IMR-90 (cell line): ENCODE measurements at regions not wholly inside any gene's neighbourhood (a gene's known extent, or its start where the extent isn't known, plus 50 kb on each side); places are given as distances from the start of the nearest gene placed in this dataset.

ENCODE experiments used
- ATAC-seq: fragments of 200-7000 bp; cut with Tn5 transposase; 2 replicates; pipeline ENCODE4 v1.9.1; 2020; ENCODE audit warnings: low read depth, mild to moderate bottlenecking, moderate library complexity
- BruUV-seq: library from RNA; stranded (reverse); fragments of 400-500 nt; replicated peaks from 2 replicates; lab custom pipeline; 2021; lab: Mats Ljungman, UMichigan
- CTCF ChIA-PET: fragments of 300-600 bp; formaldehyde crosslinking; extraction: SDS; loops from one replicate; lab custom pipeline; 2021; ENCODE audit warnings: antibody characterized with exemption; lab: Yijun Ruan, JAX
- POLR2A ChIA-PET: fragments of 300-600 bp; sonication (Branson Sonifier 250); formaldehyde crosslinking; loops from one replicate; lab custom pipeline; 2022; ENCODE audit warnings: antibody characterized with exemption; ENCODE audit not compliant: unreplicated experiment; lab: Charles Lee
- DNase-seq: peaks from one replicate; pipeline ENCODE4 v3.0.0; 2013
- H2AFZ ChIP-seq: replicated peaks from 2 replicates; pipeline ENCODE3; 2013; ENCODE audit warnings: low read length, mild to moderate bottlenecking; ENCODE audit not compliant: poor library complexity
- H2AK5ac ChIP-seq: 2 replicates; pipeline ENCODE4 v1.6.1; 2013; ENCODE audit warnings: low read depth, low read length, inconsistent platforms
- H2AK9ac ChIP-seq: replicated peaks from 2 replicates; pipeline ENCODE3; 2013; ENCODE audit warnings: mild to moderate bottlenecking, low read depth, low read length, moderate library complexity; ENCODE audit not compliant: poor library complexity
- H2BK120ac ChIP-seq: 2 replicates; pipeline ENCODE4 v1.6.1; 2013; ENCODE audit warnings: low read depth, low read length, inconsistent platforms
- H2BK15ac ChIP-seq: 3 replicates; pipeline ENCODE4 v1.6.1; 2013; ENCODE audit warnings: low read depth, low read length, inconsistent platforms
- H2BK20ac ChIP-seq: 2 replicates; pipeline ENCODE4 v1.6.1; 2013; ENCODE audit warnings: low read depth, mild to moderate bottlenecking, inconsistent platforms, low read length, moderate library complexity
- H2BK5ac ChIP-seq: 2 replicates; pipeline ENCODE4 v1.6.1; 2013; ENCODE audit warnings: mild to moderate bottlenecking, low read depth, low read length, inconsistent platforms; ENCODE audit not compliant: poor library complexity, severe bottlenecking
- H3K14ac ChIP-seq: replicated peaks from 2 replicates; pipeline ENCODE4 v1.6.1; 2013; ENCODE audit warnings: low read depth, low read length, inconsistent platforms
- H3K18ac ChIP-seq: 2 replicates; pipeline ENCODE4 v1.6.1; 2013; ENCODE audit warnings: low read depth, low read length, control low read depth
- H3K23ac ChIP-seq: 2 replicates; pipeline ENCODE4 v1.6.1; 2013; ENCODE audit warnings: low read depth, low read length, inconsistent platforms
- H3K27ac ChIP-seq: 2 replicates; pipeline ENCODE4 v1.5.1; 2013; ENCODE audit warnings: mild to moderate bottlenecking, control low read depth, low read length; ENCODE audit not compliant: insufficient read depth
- H3K27me3 ChIP-seq: 2 replicates; pipeline ENCODE4 v1.6.1; 2013; ENCODE audit warnings: low read length; ENCODE audit not compliant: control insufficient read depth, insufficient read depth
- H3K36me3 ChIP-seq: 2 replicates; pipeline ENCODE4 v1.6.1; 2013; ENCODE audit warnings: low read length, mixed read lengths; ENCODE audit not compliant: control insufficient read depth, insufficient read depth
- H3K4ac ChIP-seq: 2 replicates; pipeline ENCODE4 v1.6.1; 2013; ENCODE audit warnings: low read depth, low read length, inconsistent platforms
- H3K4me1 ChIP-seq: 2 replicates; pipeline ENCODE4 v1.6.1; 2013; ENCODE audit warnings: low read length, mixed read lengths; ENCODE audit not compliant: control insufficient read depth, insufficient read depth
- H3K4me2 ChIP-seq: 2 replicates; pipeline ENCODE4 v1.6.1; 2013; ENCODE audit warnings: low read depth, mild to moderate bottlenecking, control low read depth, low read length, moderate library complexity
- H3K4me3 ChIP-seq: 2 replicates; pipeline ENCODE4 v1.5.1; 2013; ENCODE audit warnings: low read depth, mild to moderate bottlenecking, control low read depth, low read length, moderate library complexity; ENCODE audit not compliant: insufficient read depth
- H3K56ac ChIP-seq: 2 replicates; pipeline ENCODE4 v1.6.1; 2013; ENCODE audit warnings: low read length, inconsistent platforms; ENCODE audit not compliant: insufficient read depth; ENCODE audit errors: extremely low read depth
- H3K79me1 ChIP-seq, 2 experiments: 2 replicates each; pipeline ENCODE4 v1.6.1; 2013; ENCODE audit warnings: low read length in 2 of 2, inconsistent platforms in 1 of 2, low read depth in 1 of 2
- H3K9ac ChIP-seq: 2 replicates; pipeline ENCODE4 v1.6.1; 2013; ENCODE audit warnings: low read depth, low read length, control low read depth
- H3K9me1 ChIP-seq: 2 replicates; pipeline ENCODE4 v1.6.1; 2013; ENCODE audit warnings: low read length, inconsistent platforms; ENCODE audit not compliant: insufficient read depth
- H3K9me3 ChIP-seq: 2 replicates; pipeline ENCODE4 v1.6.1; 2013; ENCODE audit warnings: low read length; ENCODE audit not compliant: control insufficient read depth, insufficient read depth
- H4K20me1 ChIP-seq: 2 replicates; pipeline ENCODE4 v1.6.1; 2013; ENCODE audit warnings: low read length, inconsistent platforms; ENCODE audit not compliant: insufficient read depth
- H4K5ac ChIP-seq: 2 replicates; pipeline ENCODE4 v1.6.1; 2013; ENCODE audit warnings: mild to moderate bottlenecking, low read depth, low read length, control low read depth
- H4K8ac ChIP-seq, 2 experiments: 2 replicates each; pipeline ENCODE4 v1.6.1; 2013; ENCODE audit warnings: low read depth in 2 of 2, low read length in 2 of 2, control low read depth in 1 of 2, inconsistent platforms in 1 of 2
- H4K91ac ChIP-seq: 2 replicates; pipeline ENCODE4 v1.6.1; 2013; ENCODE audit warnings: low read depth, low read length, inconsistent platforms; ENCODE audit not compliant: insufficient read depth
- BHLHE40 ChIP-seq: fragments of 150-350 bp; IDR thresholded peaks from 2 replicates; pipeline ENCODE4 v1.6.1; 2016; ENCODE audit warnings: mild to moderate bottlenecking, low read depth, low read length
- CEBPB ChIP-seq: IDR thresholded peaks from 2 replicates; pipeline ENCODE4 v1.6.1; 2012; ENCODE audit warnings: low read depth, low read length, improper control_type of control experiment
- FOS ChIP-seq: fragments of 150-350 bp; IDR thresholded peaks from 2 replicates; pipeline ENCODE4 v1.6.1; 2016; ENCODE audit warnings: low read depth, low read length
- MAFK ChIP-seq: IDR thresholded peaks from 2 replicates; pipeline ENCODE4 v1.6.1; 2012; ENCODE audit warnings: low read depth, low read length, improper control_type of control experiment
- MXI1 ChIP-seq: IDR thresholded peaks from 2 replicates; pipeline ENCODE4 v1.6.1; 2012; ENCODE audit warnings: low read depth, mild to moderate bottlenecking, low read length, moderate library complexity, borderline replicate concordance
- NFE2L2 ChIP-seq: fragments of 150-350 bp; IDR thresholded peaks from 2 replicates; pipeline ENCODE4 v1.6.1; 2016; ENCODE audit warnings: low read depth, mild to moderate bottlenecking, low read length
- POLR2A ChIP-seq: IDR thresholded peaks from 2 replicates; pipeline ENCODE4 v1.6.1; 2012; ENCODE audit warnings: mild to moderate bottlenecking, low read depth, low read length
- RAD21 ChIP-seq: IDR thresholded peaks from 2 replicates; pipeline ENCODE4 v1.6.1; 2012; ENCODE audit warnings: low read length, improper control_type of control experiment
- RCOR1 ChIP-seq: IDR thresholded peaks from 2 replicates; pipeline ENCODE4 v1.6.1; 2012; ENCODE audit warnings: mild to moderate bottlenecking, low read length, improper control_type of control experiment; ENCODE audit not compliant: insufficient replicate concordance
- RFX5 ChIP-seq: IDR thresholded peaks from 2 replicates; pipeline ENCODE4 v1.8.0; 2012; ENCODE audit warnings: low read depth, mild to moderate bottlenecking, low read length, moderate library complexity
- SMC3 ChIP-seq: fragments of 150-350 bp; IDR thresholded peaks from 2 replicates; pipeline ENCODE4 v1.6.1; 2016; ENCODE audit warnings: low read depth, mild to moderate bottlenecking, antibody characterized with exemption, low read length, moderate library complexity
- WGBS, 2 experiments: methylation state at CpG; one replicate each; pipeline versions ENCODE4 v1.1.5 to v1.1.7; 2013; ENCODE audit warnings: missing lambda C conversion rate in 2 of 2; ENCODE audit not compliant: insufficient read length in 1 of 2; ENCODE audit errors: extremely low coverage in 2 of 2; 5-methylcytosine and 5-hydroxymethylcytosine counted together
- dilution Hi-C: fragments of 300-500 bp; cut with HindIII; formaldehyde crosslinking; loops from one replicate; pipeline ENCODE4 v1.14.3; 2018; ENCODE audit warnings: low sequenced_read_pairs; ENCODE audit not compliant: unreplicated experiment
- in situ Hi-C: fragments of 300-500 bp; cut with MboI; formaldehyde crosslinking; loops from 3 replicates; pipeline ENCODE4 v1.14.3; 2019; ENCODE audit warnings: low sequenced_read_pairs, inconsistent platforms, mixed read lengths
- intact Hi-C: fragments of 100-400 bp; cut with micrococcal nuclease; formaldehyde crosslinking; loops from 2 replicates; pipeline ENCODE4 v1.10.0; 2022
- TF ChIP-seq, protein P1 (sequence below): fragments of 150-350 bp; IDR thresholded peaks from 2 replicates; pipeline ENCODE4 v1.6.1; 2017; ENCODE audit warnings: mild to moderate bottlenecking, antibody characterized with exemption, low read length, low read depth
- TF ChIP-seq, protein P2 (sequence below): conservative IDR thresholded peaks from 2 replicates; pipeline ENCODE4 v1.5.1; 2012; ENCODE audit warnings: mild to moderate bottlenecking, low read depth, low read length, improper control_type of control experiment

DNA sequence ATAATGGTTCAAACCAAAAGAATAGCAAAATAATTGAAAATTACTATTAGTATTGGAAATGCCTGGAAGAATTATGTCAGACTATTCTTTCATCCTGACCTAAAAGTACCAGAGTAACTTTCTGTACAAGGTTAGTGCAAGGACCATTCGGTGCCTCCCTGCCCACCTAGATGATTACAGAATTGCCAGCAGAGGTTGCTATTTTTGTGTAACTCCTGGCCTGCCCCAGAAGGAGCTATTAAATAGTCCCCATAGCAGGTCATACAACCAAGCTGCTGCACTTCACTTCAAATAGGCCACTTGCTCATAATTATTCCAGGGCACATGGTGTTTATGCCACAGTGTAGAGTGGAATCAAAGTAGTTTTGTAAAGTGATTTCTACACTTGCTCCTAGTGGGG, 831.1 kb upstream of the PABPC4L start:
- Histone ChIP-seq H3K4me2 (no peak overlapping the region), H3K18ac (no peak overlapping the region), H2BK5ac (no peak overlapping the region), H3K79me1 (no peaks in the 10 kb centered on the region), H2BK120ac (no peak overlapping the region), H3K9me3 (no peaks in the 10 kb centered on the region), H2AK5ac (no peak overlapping the region), H3K4ac (no peak overlapping the region), H4K91ac (no peak overlapping the region), H4K20me1 (no peaks in the 10 kb centered on the region), H3K27ac (no peak overlapping the region), H3K4me1 (no peaks in the 10 kb centered on the region), H3K56ac (no peak overlapping the region), H2AFZ (no peak overlapping the region), H3K14ac (no peak overlapping the region), H3K9ac (no peak overlapping the region), H3K27me3 (no peaks in the 10 kb centered on the region), H2AK9ac (no peak overlapping the region), H3K23ac (no peak overlapping the region), H2BK15ac (no peak overlapping the region), H4K5ac (no peak overlapping the region), H4K8ac (no peak overlapping the region), H2BK20ac (no peak overlapping the region), H3K4me3 (no peak overlapping the region), H3K36me3 (no peaks in the 10 kb centered on the region), H3K9me1 (no peaks in the 10 kb centered on the region)
- no TSS peak for BruUV-seq
- ChIA-PET POLR2A (no interaction called here), CTCF (no interaction called here)
- ATAC-seq = no peak
- TF ChIP-seq, protein P1, sequence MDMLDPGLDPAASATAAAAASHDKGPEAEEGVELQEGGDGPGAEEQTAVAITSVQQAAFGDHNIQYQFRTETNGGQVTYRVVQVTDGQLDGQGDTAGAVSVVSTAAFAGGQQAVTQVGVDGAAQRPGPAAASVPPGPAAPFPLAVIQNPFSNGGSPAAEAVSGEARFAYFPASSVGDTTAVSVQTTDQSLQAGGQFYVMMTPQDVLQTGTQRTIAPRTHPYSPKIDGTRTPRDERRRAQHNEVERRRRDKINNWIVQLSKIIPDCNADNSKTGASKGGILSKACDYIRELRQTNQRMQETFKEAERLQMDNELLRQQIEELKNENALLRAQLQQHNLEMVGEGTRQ = no peak
- TF ChIP-seq POLR2A (no peak), SMC3 (no peak), NFE2L2 (no peak), MAFK (no peak), RAD21 (no peak), FOS (no peak), BHLHE40 (no peak), RFX5 (no peak), CEBPB (no peak), MXI1 (no peak), RCOR1 (no peak)
- TF ChIP-seq, protein P2, sequence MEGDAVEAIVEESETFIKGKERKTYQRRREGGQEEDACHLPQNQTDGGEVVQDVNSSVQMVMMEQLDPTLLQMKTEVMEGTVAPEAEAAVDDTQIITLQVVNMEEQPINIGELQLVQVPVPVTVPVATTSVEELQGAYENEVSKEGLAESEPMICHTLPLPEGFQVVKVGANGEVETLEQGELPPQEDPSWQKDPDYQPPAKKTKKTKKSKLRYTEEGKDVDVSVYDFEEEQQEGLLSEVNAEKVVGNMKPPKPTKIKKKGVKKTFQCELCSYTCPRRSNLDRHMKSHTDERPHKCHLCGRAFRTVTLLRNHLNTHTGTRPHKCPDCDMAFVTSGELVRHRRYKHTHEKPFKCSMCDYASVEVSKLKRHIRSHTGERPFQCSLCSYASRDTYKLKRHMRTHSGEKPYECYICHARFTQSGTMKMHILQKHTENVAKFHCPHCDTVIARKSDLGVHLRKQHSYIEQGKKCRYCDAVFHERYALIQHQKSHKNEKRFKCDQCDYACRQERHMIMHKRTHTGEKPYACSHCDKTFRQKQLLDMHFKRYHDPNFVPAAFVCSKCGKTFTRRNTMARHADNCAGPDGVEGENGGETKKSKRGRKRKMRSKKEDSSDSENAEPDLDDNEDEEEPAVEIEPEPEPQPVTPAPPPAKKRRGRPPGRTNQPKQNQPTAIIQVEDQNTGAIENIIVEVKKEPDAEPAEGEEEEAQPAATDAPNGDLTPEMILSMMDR = no peak
- DNase-seq = no peak
- intact Hi-C loops = no loop called here
- no CpG with 5 or more reads among the region's 1 CpG for WGBS, 2 experiments
- dilution Hi-C loops = no loop called here
- in situ Hi-C loops = no loop called here
